Skin of body (tissue), 1 donor: ENCODE measurements at regions not wholly inside any gene's neighbourhood (a gene's known extent, or its start where the extent isn't known, plus 50 kb on each side); places are given as distances from the start of the nearest gene placed in this dataset.

ENCODE experiments used
- DNase-seq: peaks from one replicate; lab custom pipeline; 2025; lab: John Stamatoyannopoulos, UW

- no peak for DNase-seq
Observed at GRCh38 chrX:69306063-69306404, 140.8 kb upstream of the PJA1 start.

- no peak for DNase-seq
Observed at GRCh38 chrX:69305333-69306062, 140.2 kb upstream of the PJA1 start.

- no peak for DNase-seq
Observed at GRCh38 chrX:69303231-69303630, 138.0 kb upstream of the PJA1 start.

GRCh38 chrX:69299951-69300714, 134.9 kb upstream of the PJA1 start:
- no peak for DNase-seq

- no peak for DNase-seq
Observed at GRCh38 chrX:69299285-69299684, 134.0 kb upstream of the PJA1 start.

GRCh38 chrX:69298466-69299140, 133.3 kb upstream of the PJA1 start:
- DNase-seq = no peak

GRCh38 chrX:69297506-69297905, 132.3 kb upstream of the PJA1 start:
- DNase-seq = no peak

- DNase-seq = no peak
Observed at GRCh38 chrX:69293776-69294601, 128.7 kb upstream of the PJA1 start.

GRCh38 chrX:69291116-69291515, 125.9 kb upstream of the PJA1 start:
- no peak for DNase-seq

GRCh38 chrX:69290292-69290691, 125.0 kb upstream of the PJA1 start:
- no peak for DNase-seq

- DNase-seq = no peak
Observed at GRCh38 chrX:69289793-69290123, 124.5 kb upstream of the PJA1 start.

GRCh38 chrX:69289046-69289792, 124.0 kb upstream of the PJA1 start:
- DNase-seq = no peak

- DNase-seq = no peak
Observed at GRCh38 chrX:69287095-69287494, 121.8 kb upstream of the PJA1 start.

GRCh38 chrX:69286565-69286906, 121.3 kb upstream of the PJA1 start:
- no peak for DNase-seq

GRCh38 chrX:69285881-69286564, 120.8 kb upstream of the PJA1 start:
- peak; percentile 36 for DNase-seq

GRCh38 chrX:69285401-69285877, 120.2 kb upstream of the PJA1 start:
- peak; percentile 35 for DNase-seq

- no peak for DNase-seq
Observed at GRCh38 chrX:69284491-69284890, 119.2 kb upstream of the PJA1 start.

GRCh38 chrX:69282893-69283690, 117.8 kb upstream of the PJA1 start:
- DNase-seq = no peak

- DNase-seq = peak; percentile 1
Observed at GRCh38 chrX:69280933-69281332, 115.7 kb upstream of the PJA1 start.

- DNase-seq = no peak
Observed at GRCh38 chrX:69279234-69279633, 114.0 kb upstream of the PJA1 start.
